H1 (cell line): ENCODE measurements at regions not wholly inside any gene's neighbourhood (a gene's known extent, or its start where the extent isn't known, plus 50 kb on each side); places are given as distances from the start of the nearest gene placed in this dataset.
"Not testable (repeated sequence)": the region's sequence is repeated elsewhere in the genome, so short reads cannot be mapped to it uniquely, and the experiment has no call there.

Experiments used
- CTCF ChIA-PET: fragments of 300-600 bp; sonication (Branson Sonifier 250); formaldehyde crosslinking; loops from one replicate; lab custom pipeline; 2021; ENCODE audit not compliant: partially characterized antibody; lab: Charles Lee
- POLR2A ChIA-PET: fragments of 300-600 bp; sonication (Branson Sonifier 250); formaldehyde crosslinking; loops from one replicate; lab custom pipeline; 2021; ENCODE audit warnings: inconsistent platforms; ENCODE audit not compliant: partially characterized antibody; lab: Charles Lee
- DNase-seq, 2 experiments: peaks; one replicate each; pipeline versions ENCODE4 v3.0.0 to v3.0.0-alpha.2; 2010 to 2022; ENCODE audit warnings: low spot score in 2 of 2, low read depth in 1 of 2, mixed read lengths in 1 of 2
- FAIRE-seq: peaks from 2 replicates; lab custom pipeline; 2011; peaks lifted over from hg19 to GRCh38; lab: Jason Lieb, UNC
- H2AFZ ChIP-seq: 2 replicates; pipeline ENCODE4 v1.8.1; 2012; ENCODE audit warnings: low read length, inconsistent platforms
- H2AK5ac ChIP-seq: 2 replicates; pipeline ENCODE4 v1.6.1; 2013; ENCODE audit warnings: low read depth, low read length
- H2BK120ac ChIP-seq: replicated peaks from 2 replicates; pipeline ENCODE3; 2013; ENCODE audit warnings: low read depth, low read length, inconsistent platforms
- H2BK12ac ChIP-seq: 2 replicates; pipeline ENCODE4 v1.6.1; 2013; ENCODE audit warnings: low read depth, low read length
- H2BK15ac ChIP-seq: 2 replicates; pipeline ENCODE4 v1.6.1; 2013; ENCODE audit warnings: low read length
- H2BK20ac ChIP-seq: 2 replicates; pipeline ENCODE4 v1.6.1; 2013; ENCODE audit warnings: low read length
- H2BK5ac ChIP-seq: 2 replicates; pipeline ENCODE4 v1.6.1; 2013; ENCODE audit warnings: low read depth, low read length
- H3K14ac ChIP-seq: 2 replicates; pipeline ENCODE4 v1.6.1; 2013; ENCODE audit warnings: inconsistent platforms; ENCODE audit not compliant: insufficient read length
- H3K18ac ChIP-seq: 2 replicates; pipeline ENCODE4 v1.6.1; 2013; ENCODE audit warnings: low read length; ENCODE audit errors: extremely low read depth
- H3K23ac ChIP-seq: 2 replicates; pipeline ENCODE4 v1.6.1; 2013; ENCODE audit warnings: inconsistent platforms; ENCODE audit not compliant: insufficient read length
- H3K23me2 ChIP-seq: 2 replicates; pipeline ENCODE4 v1.6.1; 2013; ENCODE audit warnings: low read depth, low read length
- H3K27ac ChIP-seq: 2 replicates; pipeline ENCODE4 v1.6.1; 2011; ENCODE audit warnings: low read depth, low read length, inconsistent platforms
- H3K27me3 ChIP-seq, 4 experiments: replicated peaks in 1 of 4; 1 replicate in 1 of 4; 2 replicates in 3 of 4; pipeline versions ENCODE4 v1.6.1 to v1.8.1; 2011 to 2013; ENCODE audit warnings: low read length in 3 of 4, mild to moderate bottlenecking in 3 of 4, inconsistent platforms in 2 of 4, mixed read lengths in 2 of 4, moderate library complexity in 1 of 4; ENCODE audit not compliant: control insufficient read depth in 3 of 4, insufficient read depth in 3 of 4; ENCODE audit errors: extremely low read depth in 1 of 4
- H3K36me3 ChIP-seq, 4 experiments: 2 replicates each; pipeline versions ENCODE4 v1.6.1 to v1.8.1; 2011 to 2013; ENCODE audit warnings: mild to moderate bottlenecking in 4 of 4, low read length in 3 of 4, moderate library complexity in 2 of 4, control low read depth in 1 of 4, inconsistent platforms in 1 of 4; ENCODE audit not compliant: insufficient read depth in 4 of 4, control insufficient read depth in 2 of 4
- H3K4ac ChIP-seq: replicated peaks from 2 replicates; pipeline ENCODE3; 2013; ENCODE audit warnings: low read length, low read depth, mixed read lengths, inconsistent platforms; ENCODE audit not compliant: insufficient read length
- H3K4me1 ChIP-seq, 4 experiments: replicated peaks in 1 of 4; 1 replicate in 1 of 4; 2 replicates in 3 of 4; pipeline versions ENCODE4 v1.6.1 to v1.8.1; 2011 to 2013; ENCODE audit warnings: low read length in 3 of 4, inconsistent platforms in 2 of 4, mixed read lengths in 1 of 4; ENCODE audit not compliant: insufficient read depth in 4 of 4, control insufficient read depth in 3 of 4
- H3K4me2 ChIP-seq, 2 experiments: 2 replicates each; pipeline versions ENCODE4 v1.6.1 to v1.8.1; 2011 to 2013; ENCODE audit warnings: low read depth in 2 of 2, low read length in 2 of 2, control low read depth in 1 of 2, inconsistent platforms in 1 of 2, mild to moderate bottlenecking in 1 of 2; ENCODE audit not compliant: insufficient read depth in 1 of 2
- H3K4me3 ChIP-seq, 4 experiments: fragments of 200-600, 300-600 bp in 1 of 4; sonication (generic), shearing (Covaris generic), sonication (Bioruptor Twin) in 1 of 4; 2 replicates each; pipeline versions ENCODE4 v1.5.1 to v1.8.1; 2011 to 2016; ENCODE audit warnings: low read length in 4 of 4, low read depth in 3 of 4, control low read depth in 2 of 4, inconsistent platforms in 2 of 4, mild to moderate bottlenecking in 2 of 4, mixed read lengths in 1 of 4, moderate library complexity in 1 of 4; ENCODE audit not compliant: insufficient read depth in 2 of 4; ENCODE audit errors: extremely low read depth in 1 of 4
- H3K56ac ChIP-seq: replicated peaks from 2 replicates; pipeline ENCODE3; 2013; ENCODE audit warnings: low read depth, mild to moderate bottlenecking, mixed read lengths, low read length, inconsistent platforms; ENCODE audit not compliant: insufficient read length
- H3K79me1 ChIP-seq: 2 replicates; pipeline ENCODE4 v1.6.1; 2013; ENCODE audit warnings: low read depth, low read length, control low read depth
- H3K79me2 ChIP-seq, 2 experiments: 2 replicates each; pipeline versions ENCODE4 v1.6.1 to v1.8.1; 2012 to 2013; ENCODE audit warnings: low read length in 2 of 2, mild to moderate bottlenecking in 2 of 2, inconsistent platforms in 1 of 2; ENCODE audit not compliant: insufficient read depth in 2 of 2, control insufficient read depth in 1 of 2
- H3K9ac ChIP-seq, 4 experiments: replicated peaks in 1 of 4; 1 replicate in 1 of 4; 2 replicates in 3 of 4; pipeline versions ENCODE4 v1.6.1 to v1.8.1; 2011 to 2013; ENCODE audit warnings: low read depth in 3 of 4, low read length in 3 of 4, control low read depth in 2 of 4, mild to moderate bottlenecking in 2 of 4, moderate library complexity in 2 of 4, inconsistent platforms in 1 of 4; ENCODE audit errors: extremely low read depth in 1 of 4
- H3K9me3 ChIP-seq, 2 experiments: 2 replicates each; pipeline versions ENCODE4 v1.6.1 to v1.8.1; 2012 to 2013; ENCODE audit warnings: mild to moderate bottlenecking in 2 of 2, moderate library complexity in 2 of 2, control low read depth in 1 of 2, inconsistent platforms in 1 of 2, low read depth in 1 of 2, low read length in 1 of 2, mixed read lengths in 1 of 2; ENCODE audit not compliant: insufficient read depth in 2 of 2
- H4K20me1 ChIP-seq, 2 experiments: replicated peaks in 1 of 2; 2 replicates each; pipeline versions ENCODE3 to v1.8.1; 2011 to 2013; ENCODE audit warnings: inconsistent platforms in 2 of 2, low read length in 2 of 2, mild to moderate bottlenecking in 1 of 2; ENCODE audit not compliant: insufficient read depth in 2 of 2, control insufficient read depth in 1 of 2
- H4K5ac ChIP-seq: 2 replicates; pipeline ENCODE4 v1.6.1; 2013; ENCODE audit warnings: low read length, low read depth, mixed read lengths, inconsistent platforms; ENCODE audit not compliant: insufficient read length
- H4K8ac ChIP-seq: 2 replicates; pipeline ENCODE4 v1.8.0; 2013; ENCODE audit warnings: mild to moderate bottlenecking, moderate library complexity, low read length, inconsistent platforms; ENCODE audit not compliant: insufficient read depth; ENCODE audit errors: extremely low read depth
- H4K91ac ChIP-seq: replicated peaks from 2 replicates; pipeline ENCODE3; 2013; ENCODE audit warnings: low read length, mixed read lengths, inconsistent platforms; ENCODE audit not compliant: insufficient read length
- whole genome bisulfite sequencing, 2 experiments: shearing (Covaris generic) in 1 of 2; methylation state at CpG; one replicate each; pipeline versions ENCODE4 v1.1.6 to v1.1.7; 2013 to 2015; ENCODE audit warnings: low lambda C conversion rate in 2 of 2, mixed read lengths in 2 of 2, inconsistent platforms in 1 of 2, low coverage in 1 of 2, missing lambda C conversion rate in 1 of 2; ENCODE audit not compliant: insufficient replicate concordance in 2 of 2, insufficient coverage in 1 of 2, insufficient read length in 1 of 2; ENCODE audit errors: extremely low coverage in 1 of 2, missing lambda C conversion rate in 1 of 2; 5-methylcytosine and 5-hydroxymethylcytosine counted together

- not testable (repeated sequence) for FAIRE-seq
Measured at GRCh38 chr10:78344257-78344656, 310.6 kb downstream of the RPS24 start.

DNA sequence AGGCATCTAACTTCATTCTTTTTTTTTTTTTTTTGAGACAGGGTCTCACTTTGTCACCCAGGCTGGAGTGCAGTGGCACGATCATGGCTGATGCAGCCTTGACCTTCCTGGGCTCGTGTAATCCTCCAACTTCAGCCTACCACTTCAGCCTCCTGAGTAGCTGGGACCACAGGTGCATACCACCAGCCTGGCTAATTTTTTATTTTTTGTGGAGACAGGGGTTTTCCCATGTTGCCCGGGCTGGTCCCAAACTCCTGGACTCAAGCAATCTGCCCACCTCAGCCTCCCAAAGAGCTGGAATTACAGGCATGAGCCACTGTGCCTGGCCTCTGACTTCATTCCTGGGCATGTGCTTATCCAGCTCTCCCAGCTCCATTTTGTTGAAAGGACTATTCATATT, 311.9 kb downstream of the RPS24 start:
- FAIRE-seq, CTCF ChIA-PET, H3K27me3 ChIP-seq, H3K4ac ChIP-seq, H3K23ac ChIP-seq, H4K20me1 ChIP-seq, H3K36me3 ChIP-seq, H2AFZ ChIP-seq, H4K8ac ChIP-seq, H3K4me2 ChIP-seq, H3K27ac ChIP-seq, H3K9me3 ChIP-seq, H3K9ac ChIP-seq, H3K14ac ChIP-seq, H2AK5ac ChIP-seq, H3K79me1 ChIP-seq, H2BK12ac ChIP-seq, DNase-seq, H3K23me2 ChIP-seq, H3K56ac ChIP-seq, H3K79me2 ChIP-seq, H2BK15ac ChIP-seq, H3K4me1 ChIP-seq, H4K91ac ChIP-seq, H3K18ac ChIP-seq, POLR2A ChIA-PET, H2BK120ac ChIP-seq, H2BK20ac ChIP-seq, H2BK5ac ChIP-seq, H3K4me3 ChIP-seq, H4K5ac ChIP-seq: not testable (repeated sequence)
- WGBS, 2 experiments = 93% methylated on average over 3 of the region's 3 CpGs; no CpG with 5 or more reads in 1 of the 2 experiments

More at GRCh38 chr10:78344257-78344656, 310.6 kb downstream of the RPS24 start:
- H3K4me2 ChIP-seq, H2BK15ac ChIP-seq, H3K4me1 ChIP-seq, H4K8ac ChIP-seq, H3K9ac ChIP-seq, H3K56ac ChIP-seq, H3K79me1 ChIP-seq, H3K36me3 ChIP-seq, H3K18ac ChIP-seq, H2BK5ac ChIP-seq, H2AK5ac ChIP-seq, H3K27me3 ChIP-seq, H2BK12ac ChIP-seq, H4K5ac ChIP-seq, H2BK20ac ChIP-seq, H3K4ac ChIP-seq, H3K4me3 ChIP-seq, H2BK120ac ChIP-seq, H3K27ac ChIP-seq, H2AFZ ChIP-seq, H3K9me3 ChIP-seq, CTCF ChIA-PET, H3K23ac ChIP-seq, H3K14ac ChIP-seq, H4K91ac ChIP-seq, POLR2A ChIA-PET, H4K20me1 ChIP-seq, H3K79me2 ChIP-seq, DNase-seq, H3K23me2 ChIP-seq: not testable (repeated sequence)
- 97% methylated on average over 8 of the region's 8 CpGs; no CpG with 5 or more reads in 1 of the 2 experiments for WGBS, 2 experiments
